ENCODE measurements at regions not wholly inside any gene's neighbourhood (a gene's known extent, or its start where the extent isn't known, plus 50 kb on each side); places are given as distances from the start of the nearest gene placed in this dataset.

- DNase-seq = no peak
These were observed 1961.9 kb upstream of the CELF4 start for GRCh38 chr18:39527465-39527864.

- no peak for DNase-seq
These were observed 1958.8 kb upstream of the CELF4 start for GRCh38 chr18:39524370-39524769.

- DNase-seq = no peak
These were observed 1957.7 kb upstream of the CELF4 start for GRCh38 chr18:39523281-39523680.

GRCh38 chr18:39521164-39521563, 1955.6 kb upstream of the CELF4 start:
- no peak for DNase-seq

GRCh38 chr18:39519741-39520140, 1954.1 kb upstream of the CELF4 start:
- DNase-seq = no peak

- no peak for DNase-seq
These were observed 1949.7 kb upstream of the CELF4 start for GRCh38 chr18:39515299-39515698.

- no peak for DNase-seq
These were observed 1947.6 kb upstream of the CELF4 start for GRCh38 chr18:39513186-39513585.

- DNase-seq = peak; percentile 15
These were observed 1941.2 kb upstream of the CELF4 start for GRCh38 chr18:39506581-39507330.

GRCh38 chr18:39500306-39500705, 1934.7 kb upstream of the CELF4 start:
- no peak for DNase-seq

GRCh38 chr18:39497821-39498220, 1932.2 kb upstream of the CELF4 start:
- no peak for DNase-seq

- no peak for DNase-seq
These were observed 1931.4 kb upstream of the CELF4 start for GRCh38 chr18:39496986-39497385.

GRCh38 chr18:39494211-39494896, 1928.8 kb upstream of the CELF4 start:
- no peak for DNase-seq

- DNase-seq = no peak
These were observed 1925.8 kb upstream of the CELF4 start for GRCh38 chr18:39491408-39491807.

GRCh38 chr18:39489431-39489830, 1923.8 kb upstream of the CELF4 start:
- no peak for DNase-seq

GRCh38 chr18:39487932-39488331, 1922.3 kb upstream of the CELF4 start:
- no peak for DNase-seq

- DNase-seq = no peak
These were observed 1920.7 kb upstream of the CELF4 start for GRCh38 chr18:39486268-39486667.

GRCh38 chr18:39485696-39486095, 1920.1 kb upstream of the CELF4 start:
- DNase-seq = no peak

GRCh38 chr18:39481281-39481680, 1915.7 kb upstream of the CELF4 start:
- no peak for DNase-seq

GRCh38 chr18:39480494-39481195, 1915.0 kb upstream of the CELF4 start:
- no peak for DNase-seq

- no peak for DNase-seq
These were observed 1898.4 kb upstream of the CELF4 start for GRCh38 chr18:39464006-39464405.

- DNase-seq = no peak
These were observed 1896.8 kb upstream of the CELF4 start for GRCh38 chr18:39462436-39462835.

GRCh38 chr18:39460136-39460535, 1894.5 kb upstream of the CELF4 start:
- DNase-seq = no peak

- no peak for DNase-seq
These were observed 1889.7 kb upstream of the CELF4 start for GRCh38 chr18:39455285-39455684.
